ENCODE measurements at regions not wholly inside any gene's neighbourhood (a gene's known extent, or its start where the extent isn't known, plus 50 kb on each side); places are given as distances from the start of the nearest gene placed in this dataset.

GRCh38 chr10:53276797-53277196, 504.2 kb upstream of the MBL2 start:
- no peak overlapping the region for H3K27ac ChIP-seq
- TF ChIP-seq, protein P1, sequence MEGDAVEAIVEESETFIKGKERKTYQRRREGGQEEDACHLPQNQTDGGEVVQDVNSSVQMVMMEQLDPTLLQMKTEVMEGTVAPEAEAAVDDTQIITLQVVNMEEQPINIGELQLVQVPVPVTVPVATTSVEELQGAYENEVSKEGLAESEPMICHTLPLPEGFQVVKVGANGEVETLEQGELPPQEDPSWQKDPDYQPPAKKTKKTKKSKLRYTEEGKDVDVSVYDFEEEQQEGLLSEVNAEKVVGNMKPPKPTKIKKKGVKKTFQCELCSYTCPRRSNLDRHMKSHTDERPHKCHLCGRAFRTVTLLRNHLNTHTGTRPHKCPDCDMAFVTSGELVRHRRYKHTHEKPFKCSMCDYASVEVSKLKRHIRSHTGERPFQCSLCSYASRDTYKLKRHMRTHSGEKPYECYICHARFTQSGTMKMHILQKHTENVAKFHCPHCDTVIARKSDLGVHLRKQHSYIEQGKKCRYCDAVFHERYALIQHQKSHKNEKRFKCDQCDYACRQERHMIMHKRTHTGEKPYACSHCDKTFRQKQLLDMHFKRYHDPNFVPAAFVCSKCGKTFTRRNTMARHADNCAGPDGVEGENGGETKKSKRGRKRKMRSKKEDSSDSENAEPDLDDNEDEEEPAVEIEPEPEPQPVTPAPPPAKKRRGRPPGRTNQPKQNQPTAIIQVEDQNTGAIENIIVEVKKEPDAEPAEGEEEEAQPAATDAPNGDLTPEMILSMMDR (IDR thresholded peaks at IDR 0.05) = no peak
- no peak for DNase-seq (ENCODE audit: low spot score)
- no peak overlapping the region for H3K4me3 ChIP-seq

- no peak overlapping the region for H3K4me3 ChIP-seq
- H3K27ac ChIP-seq = no peak overlapping the region
- TF ChIP-seq, protein P1 (IDR thresholded peaks at IDR 0.05) = no peak
Observed at GRCh38 chr10:53269482-53269881, 496.9 kb upstream of the MBL2 start.

GRCh38 chr10:53260213-53260612, 487.6 kb upstream of the MBL2 start:
- Histone ChIP-seq H3K27ac (no peak overlapping the region), H3K4me3 (no peak overlapping the region)
- TF ChIP-seq, protein P1 (IDR thresholded peaks at IDR 0.05) = no peak
- DNase-seq (ENCODE audit: low spot score) = no peak

More at GRCh38 chr10:53269482-53269881, 496.9 kb upstream of the MBL2 start:
- no peak for DNase-seq (ENCODE audit: low spot score)

DNA sequence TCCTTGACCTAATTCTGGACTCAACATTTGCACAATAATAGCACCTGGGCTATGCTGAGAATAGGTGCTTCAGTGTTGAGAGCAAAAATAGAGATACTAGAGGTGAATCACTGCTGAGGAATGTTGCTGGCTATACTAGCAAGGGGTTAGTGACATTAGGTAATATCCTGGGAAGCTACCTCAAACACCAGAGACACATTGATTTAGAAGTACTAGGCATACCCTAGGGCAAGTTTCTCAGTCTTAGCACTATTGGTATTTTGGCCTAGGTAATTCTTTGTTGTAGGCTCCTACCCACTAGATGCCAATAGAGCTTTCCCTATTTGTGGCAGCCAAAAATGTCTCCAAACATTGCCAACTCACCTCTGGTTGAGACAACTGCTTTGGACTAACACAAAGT, 484.0 kb upstream of the MBL2 start:
- TF ChIP-seq, protein P1 (IDR thresholded peaks at IDR 0.05) = no peak
- no peak for DNase-seq (ENCODE audit: low spot score)
- Histone ChIP-seq H3K4me3 (no peak overlapping the region), H3K27ac (no peak overlapping the region)

DNA sequence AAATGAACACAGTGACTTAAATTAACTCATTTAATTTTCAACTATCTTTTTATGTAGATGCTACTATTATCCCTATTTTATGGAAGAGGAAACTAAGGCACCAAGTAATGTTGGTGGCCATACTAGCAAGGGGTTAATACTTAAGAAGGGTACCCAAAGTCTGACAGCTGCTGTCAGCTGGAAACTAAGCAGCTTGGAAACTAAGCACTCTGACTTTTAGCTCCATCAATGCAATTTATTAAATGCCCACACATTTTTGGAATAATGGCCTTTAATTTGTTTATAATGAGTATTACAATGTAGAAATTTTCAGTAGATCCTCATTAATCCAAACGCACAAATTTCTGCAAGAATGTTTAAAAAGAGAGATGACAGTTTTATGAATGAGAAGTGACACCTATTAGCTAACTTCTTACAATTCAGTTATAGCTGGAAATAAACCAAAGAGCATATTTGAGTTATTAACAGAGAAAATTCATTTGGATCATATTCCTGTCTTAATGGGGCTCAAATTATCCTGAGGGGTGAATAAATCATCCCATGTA, 483.1 kb upstream of the MBL2 start:
- H3K4me3 ChIP-seq = no peak overlapping the region
- H3K27ac ChIP-seq = no peak overlapping the region
- TF ChIP-seq, protein P1 (IDR thresholded peaks at IDR 0.05) = no peak
- no peak for DNase-seq (ENCODE audit: low spot score)

GRCh38 chr10:53253221-53253620, 480.6 kb upstream of the MBL2 start:
- TF ChIP-seq, protein P1 (IDR thresholded peaks at IDR 0.05) = no peak
- no peak for DNase-seq (ENCODE audit: low spot score)

DNA sequence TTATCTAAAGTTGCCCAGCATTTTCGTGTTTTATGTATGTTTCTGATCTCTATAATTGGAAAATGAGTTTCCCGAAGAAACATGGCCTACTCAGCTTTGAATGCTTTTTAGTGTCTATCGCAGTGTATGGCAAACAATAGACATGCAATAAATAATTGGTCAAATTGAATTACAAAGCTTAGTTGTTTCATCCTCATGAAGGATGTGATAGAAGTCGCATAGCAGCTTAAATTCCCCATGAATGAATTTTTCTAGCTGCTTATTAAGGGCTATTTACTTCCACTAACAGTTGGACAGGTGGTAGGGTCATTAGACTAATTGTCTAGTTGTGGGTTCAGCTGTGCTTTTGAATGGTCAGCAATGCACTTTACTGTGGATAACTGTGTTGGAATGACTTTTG, 467.3 kb upstream of the MBL2 start:
- Histone ChIP-seq H3K4me3 (no peak overlapping the region), H3K27ac (no peak overlapping the region)
- TF ChIP-seq, protein P1 (IDR thresholded peaks at IDR 0.05) = no peak
- no peak for DNase-seq (ENCODE audit: low spot score)

More at GRCh38 chr10:53253221-53253620, 480.6 kb upstream of the MBL2 start:
- Histone ChIP-seq H3K27ac (no peak overlapping the region), H3K4me3 (no peak overlapping the region)

Data from coronary artery (tissue), 2 donors.